ENCODE measurements at regions not wholly inside any gene's neighbourhood (a gene's known extent, or its start where the extent isn't known, plus 50 kb on each side); places are given as distances from the start of the nearest gene placed in this dataset.

- peak; percentile 62 for DNase-seq
Observed at GRCh38 chr2:180124273-180125139, 117.4 kb upstream of the CWC22 start.

GRCh38 chr2:180122874-180123273 is 115.8 kb upstream of the CWC22 start:
- DNase-seq = no peak

- DNase-seq = no peak
Observed at GRCh38 chr2:180115675-180116074, 108.6 kb upstream of the CWC22 start.

GRCh38 chr2:180115269-180115668 is 108.2 kb upstream of the CWC22 start:
- DNase-seq = no peak

GRCh38 chr2:180111901-180112300 is 104.8 kb upstream of the CWC22 start:
- no peak for DNase-seq

- DNase-seq = no peak
Observed at GRCh38 chr2:180110469-180110868, 103.4 kb upstream of the CWC22 start.

GRCh38 chr2:180101846-180102245 is 94.7 kb upstream of the CWC22 start:
- DNase-seq = peak; percentile 76

GRCh38 chr2:180099308-180099707 is 92.2 kb upstream of the CWC22 start:
- no peak for DNase-seq

- no peak for DNase-seq
Observed at GRCh38 chr2:180085144-180085543, 78.0 kb upstream of the CWC22 start.

GRCh38 chr2:180077295-180077906 is 70.3 kb upstream of the CWC22 start:
- DNase-seq = peak; percentile 25

- no peak for DNase-seq
Observed at GRCh38 chr2:180075870-180076269, 68.8 kb upstream of the CWC22 start.

- DNase-seq = no peak
Observed at GRCh38 chr2:180071797-180072196, 64.7 kb upstream of the CWC22 start.

- DNase-seq = no peak
Observed at GRCh38 chr2:180063494-180064092, 56.5 kb upstream of the CWC22 start.

GRCh38 chr2:180062178-180062577 is 55.1 kb upstream of the CWC22 start:
- DNase-seq = no peak

GRCh38 chr2:180061546-180061945 is 54.4 kb upstream of the CWC22 start:
- no peak for DNase-seq

- no peak for DNase-seq
Observed at GRCh38 chr2:180061085-180061484, 54.0 kb upstream of the CWC22 start.

- DNase-seq = no peak
Observed at GRCh38 chr2:180058993-180059392, 51.9 kb upstream of the CWC22 start.

- no peak for DNase-seq
Observed at GRCh38 chr2:180057706-180058412, 50.8 kb upstream of the CWC22 start.

Measured in fibroblast of skin of back (primary cell).